ENCODE measurements at regions not wholly inside any gene's neighbourhood (a gene's known extent, or its start where the extent isn't known, plus 50 kb on each side); places are given as distances from the start of the nearest gene placed in this dataset.

GRCh38 chr9:1303932-1304331 lies 253.8 kb downstream of the DMRT2 start:
- no peaks in the 10 kb centered on the region for H3K27me3 ChIP-seq
- no peak overlapping the region for H3K27ac ChIP-seq
- no peaks in the 10 kb centered on the region for H3K4me1 ChIP-seq
- H3K4me3 ChIP-seq: no peak overlapping the region
- TF ChIP-seq POLR2A (IDR thresholded peaks at IDR 0.05): no peak
- no peak for TF ChIP-seq CTCF (IDR thresholded peaks at IDR 0.05)
- no peaks in the 10 kb centered on the region for H3K9me3 ChIP-seq
- no peaks in the 10 kb centered on the region for H3K36me3 ChIP-seq
- no peak for DNase-seq

- Histone ChIP-seq H3K4me1 (no peaks in the 10 kb centered on the region), H3K4me3 (no peak overlapping the region), H3K9me3 (no peaks in the 10 kb centered on the region), H3K27me3 (no peaks in the 10 kb centered on the region), H3K27ac (no peak overlapping the region), H3K36me3 (no peaks in the 10 kb centered on the region)
- TF ChIP-seq CTCF (IDR thresholded peaks at IDR 0.05) (no peak), POLR2A (IDR thresholded peaks at IDR 0.05) (no peak)
- no peak for DNase-seq
These were observed 261.4 kb downstream of the DMRT2 start for GRCh38 chr9:1311462-1312042.

- H3K36me3 ChIP-seq: no peaks in the 10 kb centered on the region
- H3K27me3 ChIP-seq: no peaks in the 10 kb centered on the region
- DNase-seq: no peak
- TF ChIP-seq CTCF (IDR thresholded peaks at IDR 0.05) (no peak), POLR2A (IDR thresholded peaks at IDR 0.05) (no peak)
- H3K4me3 ChIP-seq: no peak overlapping the region
- no peaks in the 10 kb centered on the region for H3K9me3 ChIP-seq
- no peaks in the 10 kb centered on the region for H3K4me1 ChIP-seq
- no peak overlapping the region for H3K27ac ChIP-seq
These were observed 269.3 kb downstream of the DMRT2 start for GRCh38 chr9:1319436-1319835.

GRCh38 chr9:1320051-1320557 lies 269.9 kb downstream of the DMRT2 start:
- no peak for TF ChIP-seq CTCF (IDR thresholded peaks at IDR 0.05)
- no peak for TF ChIP-seq POLR2A (IDR thresholded peaks at IDR 0.05)
- no peak overlapping the region for H3K27ac ChIP-seq
- no peaks in the 10 kb centered on the region for H3K4me1 ChIP-seq
- H3K27me3 ChIP-seq: no peaks in the 10 kb centered on the region
- no peak for DNase-seq
- no peaks in the 10 kb centered on the region for H3K36me3 ChIP-seq
- no peak overlapping the region for H3K4me3 ChIP-seq
- no peaks in the 10 kb centered on the region for H3K9me3 ChIP-seq

GRCh38 chr9:1320607-1321195 lies 270.5 kb downstream of the DMRT2 start:
- Histone ChIP-seq H3K4me3 (no peak overlapping the region), H3K27me3 (no peaks in the 10 kb centered on the region), H3K36me3 (no peaks in the 10 kb centered on the region), H3K27ac (no peak overlapping the region), H3K4me1 (no peaks in the 10 kb centered on the region), H3K9me3 (no peaks in the 10 kb centered on the region)
- TF ChIP-seq POLR2A (IDR thresholded peaks at IDR 0.05) (no peak), CTCF (IDR thresholded peaks at IDR 0.05) (no peak)
- no peak for DNase-seq

All from Peyer's patch (tissue), 4 donors.